ENCODE measurements at regions not wholly inside any gene's neighbourhood (a gene's known extent, or its start where the extent isn't known, plus 50 kb on each side); places are given as distances from the start of the nearest gene placed in this dataset.

GRCh38 chr14:76603713-76604112, 157.6 kb upstream of the VASH1 start:
- DNase-seq (ENCODE audit: low read depth): no peak

- no peak for DNase-seq (ENCODE audit: low read depth)
Measured at GRCh38 chr14:76607510-76607909, 153.8 kb upstream of the VASH1 start.

- DNase-seq (ENCODE audit: low read depth): no peak
Measured at GRCh38 chr14:76612654-76613053, 148.6 kb upstream of the VASH1 start.

- DNase-seq (ENCODE audit: low read depth): no peak
Measured at GRCh38 chr14:76613616-76614015, 147.7 kb upstream of the VASH1 start.

GRCh38 chr14:76615331-76615730, 145.9 kb upstream of the VASH1 start:
- DNase-seq (ENCODE audit: low read depth): no peak

- no peak for DNase-seq (ENCODE audit: low read depth)
Measured at GRCh38 chr14:76617440-76617839, 143.8 kb upstream of the VASH1 start.

GRCh38 chr14:76636602-76637001, 124.7 kb upstream of the VASH1 start:
- DNase-seq (ENCODE audit: low read depth): no peak

- DNase-seq (ENCODE audit: low read depth): no peak
Measured at GRCh38 chr14:76638841-76639240, 122.4 kb upstream of the VASH1 start.

GRCh38 chr14:76639606-76640229, 121.5 kb upstream of the VASH1 start:
- DNase-seq (ENCODE audit: low read depth): no peak

- DNase-seq (ENCODE audit: low read depth): peak; percentile 32
Measured at GRCh38 chr14:76640923-76641395, 120.3 kb upstream of the VASH1 start.

- DNase-seq (ENCODE audit: low read depth): no peak
Measured at GRCh38 chr14:76641541-76641940, 119.7 kb upstream of the VASH1 start.

- no peak for DNase-seq (ENCODE audit: low read depth)
Measured at GRCh38 chr14:76643887-76644286, 117.4 kb upstream of the VASH1 start.

GRCh38 chr14:76644855-76645518, 116.3 kb upstream of the VASH1 start:
- DNase-seq (ENCODE audit: low read depth): no peak

- peak; percentile 38 for DNase-seq (ENCODE audit: low read depth)
Measured at GRCh38 chr14:76647697-76648298, 113.5 kb upstream of the VASH1 start.

- DNase-seq (ENCODE audit: low read depth): no peak
Measured at GRCh38 chr14:76651410-76652055, 109.7 kb upstream of the VASH1 start.

GRCh38 chr14:76653875-76654572, 107.2 kb upstream of the VASH1 start:
- no peak for DNase-seq (ENCODE audit: low read depth)

- no peak for DNase-seq (ENCODE audit: low read depth)
Measured at GRCh38 chr14:76654573-76655108, 106.6 kb upstream of the VASH1 start.

- DNase-seq (ENCODE audit: low read depth): no peak
Measured at GRCh38 chr14:76655331-76655730, 105.9 kb upstream of the VASH1 start.

GRCh38 chr14:76656592-76656991, 104.7 kb upstream of the VASH1 start:
- DNase-seq (ENCODE audit: low read depth): no peak

- DNase-seq (ENCODE audit: low read depth): no peak
Measured at GRCh38 chr14:76657404-76657803, 103.9 kb upstream of the VASH1 start.

- DNase-seq (ENCODE audit: low read depth): no peak
Measured at GRCh38 chr14:76657846-76658245, 103.4 kb upstream of the VASH1 start.

GRCh38 chr14:76662580-76662979, 98.7 kb upstream of the VASH1 start:
- no peak for DNase-seq (ENCODE audit: low read depth)
